GM21528 (cell line): ENCODE measurements at regions not wholly inside any gene's neighbourhood (a gene's known extent, or its start where the extent isn't known, plus 50 kb on each side); places are given as distances from the start of the nearest gene placed in this dataset.

Experiments used
- ATAC-seq: cut with Tn5 transposase; IDR thresholded peaks from one replicate; pipeline ENCODE4 v1.9.1; 2021; ENCODE audit warnings: mild to moderate bottlenecking, moderate library complexity; ENCODE audit not compliant: unreplicated experiment, low FRiP score

GRCh38 chr20:24206995-24207394 is 218.4 kb upstream of the GGTLC1 start:
- ATAC-seq, result no peak

- no peak for ATAC-seq
These were observed 215.1 kb upstream of the GGTLC1 start for GRCh38 chr20:24203526-24204183.

- ATAC-seq, result no peak
These were observed 210.9 kb upstream of the GGTLC1 start for GRCh38 chr20:24199501-24199900.

GRCh38 chr20:24194143-24194542 is 205.6 kb upstream of the GGTLC1 start:
- no peak for ATAC-seq

- ATAC-seq, result no peak
These were observed 202.3 kb upstream of the GGTLC1 start for GRCh38 chr20:24190905-24191304.

- ATAC-seq, result no peak
These were observed 197.2 kb upstream of the GGTLC1 start for GRCh38 chr20:24185791-24186190.

- no peak for ATAC-seq
These were observed 192.6 kb upstream of the GGTLC1 start for GRCh38 chr20:24181151-24181550.

GRCh38 chr20:24169256-24169655 is 180.7 kb upstream of the GGTLC1 start:
- no peak for ATAC-seq

GRCh38 chr20:24166412-24166811 is 177.8 kb upstream of the GGTLC1 start:
- no peak for ATAC-seq

- no peak for ATAC-seq
These were observed 177.5 kb upstream of the GGTLC1 start for GRCh38 chr20:24166123-24166381.

- ATAC-seq, result no peak
These were observed 176.9 kb upstream of the GGTLC1 start for GRCh38 chr20:24165301-24166122.

- no peak for ATAC-seq
These were observed 175.8 kb upstream of the GGTLC1 start for GRCh38 chr20:24164360-24164759.

- no peak for ATAC-seq
These were observed 174.9 kb upstream of the GGTLC1 start for GRCh38 chr20:24163506-24163905.

- no peak for ATAC-seq
These were observed 172.1 kb upstream of the GGTLC1 start for GRCh38 chr20:24160563-24161281.

- no peak for ATAC-seq
These were observed 169.7 kb upstream of the GGTLC1 start for GRCh38 chr20:24158281-24158680.

- no peak for ATAC-seq
These were observed 168.6 kb upstream of the GGTLC1 start for GRCh38 chr20:24157213-24157612.

- no peak for ATAC-seq
These were observed 164.8 kb upstream of the GGTLC1 start for GRCh38 chr20:24153101-24154040.

GRCh38 chr20:24151621-24152294 is 163.2 kb upstream of the GGTLC1 start:
- ATAC-seq, result no peak

GRCh38 chr20:24150406-24150805 is 161.8 kb upstream of the GGTLC1 start:
- no peak for ATAC-seq

- no peak for ATAC-seq
These were observed 161.3 kb upstream of the GGTLC1 start for GRCh38 chr20:24149881-24150307.
